Esophagus squamous epithelium (tissue), 4 donors: ENCODE measurements at regions not wholly inside any gene's neighbourhood (a gene's known extent, or its start where the extent isn't known, plus 50 kb on each side); places are given as distances from the start of the nearest gene placed in this dataset.

Experiments used
- CTCF ChIP-seq, 6 experiments: fragments of 450-650 bp in 4 of 6; fragments of 200-600 bp in 2 of 6; sonication (generic) in 2 of 6; IDR thresholded peaks; one replicate each; pipeline ENCODE4 v1.5.1; 2016 to 2019; ENCODE audit warnings: antibody characterized with exemption in 6 of 6, mild to moderate bottlenecking in 4 of 6, moderate library complexity in 4 of 6
- POLR2A ChIP-seq, 4 donors: fragments of 450-650 bp; IDR thresholded peaks; one replicate each; pipeline ENCODE4 v1.6.1; 2017; ENCODE audit warnings: antibody characterized with exemption in 4 of 4, mild to moderate bottlenecking in 4 of 4, moderate library complexity in 3 of 4

- TF ChIP-seq CTCF (IDR thresholded peaks at IDR 0.05) = no peak
- no peak for TF ChIP-seq POLR2A (IDR thresholded peaks at IDR 0.05)
These were observed 335.7 kb upstream of the PROX1 start for GRCh38 chr1:213652109-213652508.
